HG02759 (cell line): ENCODE measurements at regions not wholly inside any gene's neighbourhood (a gene's known extent, or its start where the extent isn't known, plus 50 kb on each side); places are given as distances from the start of the nearest gene placed in this dataset.

Source experiments
- ATAC-seq: cut with Tn5 transposase; IDR thresholded peaks from one replicate; pipeline ENCODE4 v1.9.1; 2021; ENCODE audit warnings: mild to moderate bottlenecking, moderate library complexity; ENCODE audit not compliant: unreplicated experiment

- ATAC-seq = no peak
Observed at GRCh38 chr20:41952166-41952565, 334.0 kb upstream of the CHD6 start.

GRCh38 chr20:41951615-41952014, 333.4 kb upstream of the CHD6 start:
- no peak for ATAC-seq

GRCh38 chr20:41939659-41940058, 321.5 kb upstream of the CHD6 start:
- no peak for ATAC-seq

GRCh38 chr20:41938353-41938752, 320.2 kb upstream of the CHD6 start:
- no peak for ATAC-seq

- ATAC-seq = no peak
Observed at GRCh38 chr20:41935259-41935791, 317.1 kb upstream of the CHD6 start.

- ATAC-seq = no peak
Observed at GRCh38 chr20:41932431-41932830, 314.3 kb upstream of the CHD6 start.

- ATAC-seq = no peak
Observed at GRCh38 chr20:41927655-41928054, 309.5 kb upstream of the CHD6 start.

GRCh38 chr20:41927189-41927588, 309.0 kb upstream of the CHD6 start:
- no peak for ATAC-seq

GRCh38 chr20:41925476-41925875, 307.3 kb upstream of the CHD6 start:
- no peak for ATAC-seq

GRCh38 chr20:41923624-41924023, 305.4 kb upstream of the CHD6 start:
- ATAC-seq = no peak

GRCh38 chr20:41913146-41913545, 295.0 kb upstream of the CHD6 start:
- ATAC-seq = no peak

GRCh38 chr20:41910558-41910957, 292.4 kb upstream of the CHD6 start:
- ATAC-seq = no peak

- no peak for ATAC-seq
Observed at GRCh38 chr20:41905199-41905598, 287.0 kb upstream of the CHD6 start.

- no peak for ATAC-seq
Observed at GRCh38 chr20:41903586-41903985, 285.4 kb upstream of the CHD6 start.

- no peak for ATAC-seq
Observed at GRCh38 chr20:41902346-41902745, 284.2 kb upstream of the CHD6 start.

- ATAC-seq = no peak
Observed at GRCh38 chr20:41900201-41900691, 282.1 kb upstream of the CHD6 start.

GRCh38 chr20:41897708-41898107, 279.5 kb upstream of the CHD6 start:
- no peak for ATAC-seq

GRCh38 chr20:41895241-41896032, 277.3 kb upstream of the CHD6 start:
- ATAC-seq = no peak

GRCh38 chr20:41894255-41894963, 276.2 kb upstream of the CHD6 start:
- ATAC-seq = no peak

GRCh38 chr20:41892031-41892430, 273.9 kb upstream of the CHD6 start:
- no peak for ATAC-seq

GRCh38 chr20:41889844-41890224, 271.7 kb upstream of the CHD6 start:
- ATAC-seq = no peak
